ENCODE measurements at regions not wholly inside any gene's neighbourhood (a gene's known extent, or its start where the extent isn't known, plus 50 kb on each side); places are given as distances from the start of the nearest gene placed in this dataset.
"Not testable (repeated sequence)": the region's sequence is repeated elsewhere in the genome, so short reads cannot be mapped to it uniquely, and the experiment has no call there.

GRCh38 chr3:103810167-103810566 lies 1375.4 kb downstream of the ZPLD1 start:
- H3K4me1 Mint-ChIP-seq = no peaks in the 10 kb centered on the region
- H3K9me3 Mint-ChIP-seq = peaks cover 12% of the 10 kb centered on the region
- H3K27me3 Mint-ChIP-seq = no peaks in the 10 kb centered on the region
- no peak overlapping the region for H3K27ac Mint-ChIP-seq
- no peak for DNase-seq
- H3K4me3 Mint-ChIP-seq = no peak overlapping the region
- H3K36me3 Mint-ChIP-seq = no peaks in the 10 kb centered on the region

DNA sequence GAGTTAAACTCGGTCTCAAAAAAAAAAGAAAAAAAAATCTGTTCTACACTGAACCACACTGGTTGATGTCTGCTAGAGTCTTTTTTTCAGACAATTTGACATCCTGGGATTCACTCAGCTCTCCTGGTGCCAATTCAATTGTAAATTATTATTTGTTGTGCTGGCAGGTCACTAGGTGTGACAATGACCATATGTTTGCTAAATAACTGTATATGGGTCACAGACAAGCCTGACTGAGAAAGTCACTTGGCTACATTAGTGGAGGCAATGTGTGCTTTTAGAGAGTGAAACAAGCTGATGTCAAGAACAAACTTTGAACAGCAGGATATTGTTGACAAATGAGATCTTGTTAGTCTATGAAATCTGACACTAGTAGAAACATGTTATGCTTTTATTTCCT lies 1379.1 kb downstream of the ZPLD1 start:
- Mint-ChIP-seq H3K27ac (no peak overlapping the region), H3K27me3 (no peaks in the 10 kb centered on the region), H3K4me3 (no peak overlapping the region), H3K4me1 (no peaks in the 10 kb centered on the region), H3K9me3 (peaks cover 8% of the 10 kb centered on the region), H3K36me3 (no peaks in the 10 kb centered on the region)
- no peak for DNase-seq

GRCh38 chr3:103818398-103818797 lies 1383.6 kb downstream of the ZPLD1 start:
- H3K9me3 Mint-ChIP-seq = peaks cover 2% of the 10 kb centered on the region
- no peak for DNase-seq
- H3K27ac Mint-ChIP-seq = no peak overlapping the region
- no peaks in the 10 kb centered on the region for H3K27me3 Mint-ChIP-seq
- H3K4me3 Mint-ChIP-seq = no peak overlapping the region
- no peaks in the 10 kb centered on the region for H3K4me1 Mint-ChIP-seq
- H3K36me3 Mint-ChIP-seq = no peaks in the 10 kb centered on the region

- H3K27ac Mint-ChIP-seq = no peak overlapping the region
- H3K36me3 Mint-ChIP-seq = no peaks in the 10 kb centered on the region
- H3K9me3 Mint-ChIP-seq = peaks cover 2% of the 10 kb centered on the region
- no peaks in the 10 kb centered on the region for H3K4me1 Mint-ChIP-seq
- no peak for DNase-seq
- H3K4me3 Mint-ChIP-seq = no peak overlapping the region
- no peaks in the 10 kb centered on the region for H3K27me3 Mint-ChIP-seq
Measured at GRCh38 chr3:103818800-103819199, 1384.0 kb downstream of the ZPLD1 start.

DNA sequence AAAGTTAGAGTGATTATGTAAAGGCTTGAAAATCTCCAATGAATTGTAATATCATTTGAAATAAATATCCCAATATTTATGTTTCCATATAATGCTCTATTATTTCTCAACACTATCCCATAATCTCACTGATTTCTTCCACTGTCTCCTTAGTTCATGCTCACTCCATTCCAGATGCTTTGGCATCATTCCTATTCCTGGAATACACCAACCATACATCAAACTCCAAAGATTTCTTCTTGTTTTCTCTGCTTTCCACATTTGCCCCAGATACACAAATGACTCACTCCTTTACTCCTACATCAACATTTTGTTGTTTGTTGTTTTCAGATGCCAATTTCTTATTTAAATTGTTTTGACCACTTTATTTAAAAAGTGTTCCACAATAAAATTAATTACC lies 1390.8 kb downstream of the ZPLD1 start:
- Mint-ChIP-seq H3K27me3 (no peaks in the 10 kb centered on the region), H3K9me3 (peaks cover 2% of the 10 kb centered on the region), H3K4me3 (no peak overlapping the region), H3K36me3 (no peaks in the 10 kb centered on the region), H3K4me1 (no peaks in the 10 kb centered on the region), H3K27ac (no peak overlapping the region)
- DNase-seq = no peak

- Mint-ChIP-seq H3K4me3 (no peak overlapping the region), H3K9me3 (no peaks in the 10 kb centered on the region), H3K27me3 (no peaks in the 10 kb centered on the region), H3K27ac (no peak overlapping the region), H3K4me1 (no peaks in the 10 kb centered on the region), H3K36me3 (no peaks in the 10 kb centered on the region)
- no peak for DNase-seq
Measured at GRCh38 chr3:103829723-103830326, 1395.0 kb downstream of the ZPLD1 start.

GRCh38 chr3:103847081-103848062 lies 1412.6 kb downstream of the ZPLD1 start:
- H3K4me3 Mint-ChIP-seq = no peak overlapping the region
- DNase-seq = no peak
- no peaks in the 10 kb centered on the region for H3K4me1 Mint-ChIP-seq
- no peaks in the 10 kb centered on the region for H3K36me3 Mint-ChIP-seq
- H3K27me3 Mint-ChIP-seq = no peaks in the 10 kb centered on the region
- H3K9me3 Mint-ChIP-seq = no peaks in the 10 kb centered on the region
- H3K27ac Mint-ChIP-seq = no peak overlapping the region

DNA sequence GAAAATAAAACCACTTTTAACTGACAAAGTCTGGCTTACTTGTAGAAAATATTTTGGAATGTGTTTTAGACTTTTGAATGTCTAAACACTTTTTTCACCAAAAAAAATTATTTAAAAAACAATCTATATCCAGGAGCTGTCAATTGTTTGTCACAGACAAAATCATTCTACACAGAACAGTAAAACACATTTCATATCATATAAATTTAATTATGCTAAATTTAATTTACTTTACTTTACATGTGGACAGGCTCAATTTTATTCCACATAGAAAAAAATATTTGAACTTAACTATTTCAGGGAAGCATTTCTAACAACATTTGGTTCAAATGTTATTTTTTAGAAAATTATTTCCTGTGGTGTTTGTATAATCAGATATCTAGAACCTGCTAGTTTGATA lies 1417.0 kb downstream of the ZPLD1 start:
- no peak overlapping the region for H3K27ac Mint-ChIP-seq

DNA sequence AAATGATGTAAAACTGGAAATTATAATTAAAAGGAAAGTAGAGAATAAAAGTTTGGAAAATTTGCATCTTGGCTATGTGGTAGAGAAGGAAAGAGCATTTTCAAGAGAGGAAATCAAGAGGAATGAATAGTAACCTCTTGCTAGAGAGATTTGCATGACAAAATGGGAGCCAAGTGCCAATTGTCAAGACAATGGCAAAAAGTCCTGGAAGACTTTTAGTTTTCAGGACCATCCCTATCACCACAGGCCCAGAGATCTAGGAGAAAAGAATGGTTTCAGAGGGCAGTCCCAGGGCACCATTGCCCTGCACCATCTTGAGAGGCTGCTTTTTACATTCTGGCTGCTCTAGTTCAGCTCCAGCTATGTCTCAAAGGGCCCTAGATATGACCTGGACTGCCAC lies 1427.6 kb downstream of the ZPLD1 start:
- H3K27ac Mint-ChIP-seq = no peak overlapping the region
- H3K9me3 Mint-ChIP-seq = no peaks in the 10 kb centered on the region
- H3K36me3 Mint-ChIP-seq = no peaks in the 10 kb centered on the region
- no peak for DNase-seq
- H3K4me1 Mint-ChIP-seq = no peaks in the 10 kb centered on the region
- H3K27me3 Mint-ChIP-seq = no peaks in the 10 kb centered on the region
- H3K4me3 Mint-ChIP-seq = no peak overlapping the region

More for the DNA sequence above, 1417.0 kb downstream of the ZPLD1 start:
- H3K36me3 Mint-ChIP-seq = no peaks in the 10 kb centered on the region
- H3K4me3 Mint-ChIP-seq = no peak overlapping the region
- DNase-seq = no peak
- H3K9me3 Mint-ChIP-seq = no peaks in the 10 kb centered on the region
- H3K27me3 Mint-ChIP-seq = no peaks in the 10 kb centered on the region
- H3K4me1 Mint-ChIP-seq = no peaks in the 10 kb centered on the region

- no peak overlapping the region for H3K27ac Mint-ChIP-seq
- no peaks in the 10 kb centered on the region for H3K4me1 Mint-ChIP-seq
- H3K9me3 Mint-ChIP-seq = no peaks in the 10 kb centered on the region
- DNase-seq = no peak
- H3K36me3 Mint-ChIP-seq = no peaks in the 10 kb centered on the region
- no peaks in the 10 kb centered on the region for H3K27me3 Mint-ChIP-seq
- H3K4me3 Mint-ChIP-seq = no peak overlapping the region
Measured at GRCh38 chr3:103863381-103863780, 1428.6 kb downstream of the ZPLD1 start.

DNA sequence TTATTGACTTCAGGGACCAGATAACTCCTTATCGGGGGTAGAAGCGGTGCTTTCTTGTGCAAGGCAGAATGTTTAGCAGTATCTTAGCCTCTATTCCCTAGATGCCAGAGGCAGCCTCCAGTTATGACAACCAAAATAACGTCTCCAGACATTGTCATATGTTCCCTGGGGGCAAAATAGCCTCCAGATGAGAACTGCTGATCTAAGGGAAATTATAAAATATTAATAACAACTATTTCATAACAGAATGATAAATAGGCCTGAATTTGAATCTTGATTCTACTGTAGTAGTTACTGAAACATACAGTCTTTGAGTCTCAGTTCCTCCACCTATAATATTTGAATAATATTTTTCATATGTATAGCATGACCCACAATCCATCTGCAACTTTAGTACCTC lies 1431.3 kb downstream of the ZPLD1 start:
- H3K4me3 Mint-ChIP-seq = no peak overlapping the region

DNA sequence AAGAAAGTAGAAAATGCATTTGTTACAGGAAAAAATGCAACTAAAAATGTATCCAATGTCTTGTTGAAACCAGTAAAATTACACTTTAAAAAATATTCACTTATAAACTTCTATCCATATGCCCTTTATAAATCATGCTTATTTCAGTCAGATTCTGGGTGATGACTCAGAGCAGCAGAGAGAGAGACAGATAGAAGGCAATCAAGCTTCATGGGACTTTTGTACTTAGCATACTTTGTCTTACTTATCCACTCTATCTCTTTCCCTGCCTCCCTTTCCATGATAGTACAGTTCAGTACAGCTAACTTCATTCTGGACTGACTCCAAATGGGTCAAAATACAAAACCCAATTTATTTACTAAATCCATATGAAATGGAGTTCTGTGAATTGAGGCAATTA lies 1438.2 kb downstream of the ZPLD1 start:
- no peaks in the 10 kb centered on the region for H3K36me3 Mint-ChIP-seq
- no peak overlapping the region for H3K27ac Mint-ChIP-seq
- H3K4me1 Mint-ChIP-seq = no peaks in the 10 kb centered on the region

More for the DNA sequence above, 1431.3 kb downstream of the ZPLD1 start:
- Mint-ChIP-seq H3K36me3 (no peaks in the 10 kb centered on the region), H3K9me3 (no peaks in the 10 kb centered on the region), H3K27me3 (no peaks in the 10 kb centered on the region), H3K27ac (no peak overlapping the region), H3K4me1 (no peaks in the 10 kb centered on the region)
- DNase-seq = no peak

GRCh38 chr3:103873897-103874545 lies 1439.2 kb downstream of the ZPLD1 start:
- no peaks in the 10 kb centered on the region for H3K4me1 Mint-ChIP-seq
- H3K27ac Mint-ChIP-seq = no peak overlapping the region
- peaks cover 5% of the 10 kb centered on the region for H3K9me3 Mint-ChIP-seq
- H3K36me3 Mint-ChIP-seq = no peaks in the 10 kb centered on the region
- DNase-seq = no peak
- no peak overlapping the region for H3K4me3 Mint-ChIP-seq
- H3K27me3 Mint-ChIP-seq = no peaks in the 10 kb centered on the region

More for the DNA sequence above, 1438.2 kb downstream of the ZPLD1 start:
- Mint-ChIP-seq H3K27me3 (no peaks in the 10 kb centered on the region), H3K4me3 (no peak overlapping the region), H3K9me3 (no peaks in the 10 kb centered on the region)
- no peak for DNase-seq

DNA sequence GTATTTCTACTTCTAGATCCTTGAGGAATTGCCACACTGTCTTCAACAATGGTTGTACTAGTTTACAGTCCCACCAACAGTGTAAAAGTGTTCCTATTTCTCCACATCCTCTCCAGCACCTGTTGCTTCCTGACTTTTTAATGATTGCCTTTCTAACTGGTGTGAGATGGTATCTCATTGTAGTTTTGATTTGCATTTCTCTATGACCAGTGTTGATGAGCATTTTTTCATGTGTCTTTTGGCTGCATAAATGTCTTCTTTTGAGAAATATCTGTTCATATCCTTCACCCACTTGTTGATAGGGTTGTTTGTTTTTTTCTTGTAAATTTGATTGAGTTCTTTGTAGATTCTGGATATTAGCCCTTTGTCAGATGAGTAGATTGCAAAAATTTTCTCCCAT lies 1447.0 kb downstream of the ZPLD1 start:
- not testable (repeated sequence) for H3K27me3 Mint-ChIP-seq, H3K36me3 Mint-ChIP-seq, H3K27ac Mint-ChIP-seq, DNase-seq, H3K4me3 Mint-ChIP-seq, H3K9me3 Mint-ChIP-seq, H3K4me1 Mint-ChIP-seq

- Mint-ChIP-seq H3K9me3 (no peaks in the 10 kb centered on the region), H3K27me3 (no peaks in the 10 kb centered on the region), H3K4me3 (no peak overlapping the region), H3K4me1 (no peaks in the 10 kb centered on the region), H3K27ac (no peak overlapping the region), H3K36me3 (no peaks in the 10 kb centered on the region)
- no peak for DNase-seq
Measured at GRCh38 chr3:103889675-103890074, 1454.9 kb downstream of the ZPLD1 start.

Measured in activated naive CD8-positive, alpha-beta T cell treated with anti-CD3 and anti-CD28 coated beads for 36 hours (primary cell).